BLaER1 (cell line): ENCODE measurements at regions not wholly inside any gene's neighbourhood (a gene's known extent, or its start where the extent isn't known, plus 50 kb on each side); places are given as distances from the start of the nearest gene placed in this dataset.
"Not testable (repeated sequence)": the region's sequence is repeated elsewhere in the genome, so short reads cannot be mapped to it uniquely, and the experiment has no call there.

Experiments used
- H3K27ac ChIP-seq: shearing (Covaris generic); formaldehyde crosslinking; 2 replicates; pipeline ENCODE4 v1.8.1; 2022
- H3K27me3 ChIP-seq: shearing (Covaris generic); formaldehyde crosslinking; 2 replicates; pipeline ENCODE4 v1.8.1; 2022
- H3K36me3 ChIP-seq: shearing (Covaris generic); formaldehyde crosslinking; 2 replicates; pipeline ENCODE4 v1.8.1; 2022
- H3K4me1 ChIP-seq: shearing (Covaris generic); formaldehyde crosslinking; 2 replicates; pipeline ENCODE4 v1.8.1; 2022
- H3K4me2 ChIP-seq: shearing (Covaris generic); formaldehyde crosslinking; 2 replicates; pipeline ENCODE4 v1.8.1; 2022
- H3K4me3 ChIP-seq: shearing (Covaris generic); formaldehyde crosslinking; 2 replicates; pipeline ENCODE4 v1.8.1; 2022
- H3K9ac ChIP-seq: shearing (Covaris generic); formaldehyde crosslinking; 2 replicates; pipeline ENCODE4 v1.8.1; 2022
- H3K9me3 ChIP-seq: shearing (Covaris generic); formaldehyde crosslinking; 2 replicates; pipeline ENCODE4 v1.8.1; 2022
- H4K20me1 ChIP-seq: shearing (Covaris generic); formaldehyde crosslinking; 2 replicates; pipeline ENCODE4 v1.8.1; 2022
- Cebpa-rat ChIP-seq: shearing (Covaris generic); IDR thresholded peaks from 2 replicates; pipeline ENCODE4 v1.8.1; 2022

DNA sequence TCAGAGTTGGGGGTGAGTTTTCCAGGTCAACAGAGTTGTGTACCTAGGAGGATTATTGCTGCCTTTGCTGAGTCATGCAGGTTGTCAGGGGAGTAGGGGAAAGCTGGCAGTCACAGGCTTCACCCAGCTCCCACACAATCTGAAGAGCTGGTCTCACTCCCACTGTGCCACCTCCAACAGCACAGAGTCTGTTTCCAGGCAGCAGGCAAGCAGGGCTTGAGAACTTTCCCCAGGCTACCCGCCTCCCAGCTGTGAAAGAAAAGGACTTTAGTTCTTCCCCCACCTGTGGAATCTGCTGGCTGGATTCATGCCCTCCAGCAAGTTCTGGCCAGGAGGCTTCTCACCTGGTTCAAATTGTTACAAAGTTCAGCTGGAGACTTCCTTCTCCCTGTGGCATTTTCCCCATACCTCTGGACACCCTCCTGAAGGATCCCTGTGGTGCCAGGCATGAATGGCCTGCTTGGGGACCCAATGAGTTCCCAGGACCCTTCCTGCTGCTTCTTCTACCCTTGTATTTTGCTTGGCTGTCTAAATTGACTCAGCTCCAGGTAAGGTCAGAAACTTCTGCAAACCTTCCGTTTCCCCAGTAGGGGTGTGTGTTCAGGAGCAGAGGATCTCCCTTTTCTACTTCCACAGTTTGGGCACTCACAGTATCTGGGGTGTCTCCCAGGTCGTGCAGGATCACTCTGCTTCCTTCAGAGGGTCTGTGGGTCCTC is 378.1 kb upstream of the MAN1A1 start:
- Histone ChIP-seq H3K27me3 (no peaks in the 10 kb centered on the region), H3K27ac (no peak overlapping the region), H3K36me3 (no peaks in the 10 kb centered on the region), H3K4me1 (no peaks in the 10 kb centered on the region; the same call in 1 of the 2 replicates), H3K9me3 (no peaks in the 10 kb centered on the region), H3K4me2 (no peak overlapping the region), H3K9ac (no peak overlapping the region), H3K4me3 (no peak overlapping the region), H4K20me1 (no peaks in the 10 kb centered on the region)
- TF ChIP-seq Cebpa-rat: no peak

DNA sequence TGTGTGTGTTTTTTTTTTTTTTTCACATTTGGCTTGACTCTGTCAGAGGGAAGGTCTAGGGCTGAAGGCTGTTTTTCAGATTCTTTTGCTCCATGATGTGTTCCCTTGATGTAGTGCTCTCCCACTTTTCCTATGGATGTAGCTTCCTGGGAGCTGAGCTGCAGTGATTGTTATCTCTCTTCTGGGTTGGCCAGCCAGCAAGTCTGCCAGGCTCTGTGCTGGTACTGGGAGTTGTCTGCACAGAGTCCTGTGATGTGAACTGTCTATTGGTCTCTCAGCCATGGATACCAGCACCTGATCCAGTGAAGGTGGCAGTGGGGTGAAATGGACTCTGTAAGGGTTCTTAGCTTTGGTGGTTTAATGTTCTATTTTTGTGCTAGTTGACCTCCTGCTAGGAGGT is 377.4 kb upstream of the MAN1A1 start:
- H3K36me3 ChIP-seq, H3K9ac ChIP-seq, H3K4me1 ChIP-seq, H4K20me1 ChIP-seq, H3K27me3 ChIP-seq, H3K4me2 ChIP-seq, H3K4me3 ChIP-seq, H3K27ac ChIP-seq, H3K9me3 ChIP-seq: not testable (repeated sequence)

GRCh38 chr6:119726086-119726485 is 376.5 kb upstream of the MAN1A1 start:
- no peak overlapping the region for H3K4me2 ChIP-seq
- H3K9ac ChIP-seq: no peak overlapping the region
- no peaks in the 10 kb centered on the region for H3K27me3 ChIP-seq
- H3K36me3 ChIP-seq: no peaks in the 10 kb centered on the region
- no peaks in the 10 kb centered on the region; the same call in 1 of the 2 replicates for H3K4me1 ChIP-seq
- no peak overlapping the region for H3K27ac ChIP-seq
- no peaks in the 10 kb centered on the region for H4K20me1 ChIP-seq
- no peak overlapping the region for H3K4me3 ChIP-seq
- no peaks in the 10 kb centered on the region for H3K9me3 ChIP-seq
- TF ChIP-seq Cebpa-rat: no peak

DNA sequence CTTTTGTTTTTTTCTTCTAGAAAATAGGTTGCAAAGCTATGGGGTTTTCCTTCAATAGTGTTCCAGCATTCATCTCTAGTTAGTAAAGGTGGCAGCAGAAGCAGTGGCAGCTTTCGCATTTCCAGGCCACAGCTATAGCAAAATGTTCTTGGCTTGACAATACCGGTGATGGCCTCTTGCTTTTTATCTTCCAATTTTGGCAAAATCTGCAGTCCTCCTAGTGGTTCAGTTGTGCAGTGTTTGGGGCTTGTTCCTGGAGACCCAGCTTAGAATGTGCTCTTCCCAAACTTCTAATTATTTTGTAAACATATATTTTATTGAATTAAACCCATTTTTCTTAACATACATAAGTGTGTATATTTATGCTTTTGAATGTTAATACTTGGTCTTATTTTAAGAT is 370.6 kb upstream of the MAN1A1 start:
- no peak overlapping the region for H3K27ac ChIP-seq
- TF ChIP-seq Cebpa-rat: no peak
- no peaks in the 10 kb centered on the region for H3K27me3 ChIP-seq
- no peaks in the 10 kb centered on the region for H4K20me1 ChIP-seq
- no peak overlapping the region for H3K9ac ChIP-seq
- H3K9me3 ChIP-seq: no peaks in the 10 kb centered on the region
- H3K4me2 ChIP-seq: no peak overlapping the region
- H3K36me3 ChIP-seq: no peaks in the 10 kb centered on the region
- H3K4me3 ChIP-seq: no peak overlapping the region
- no peaks in the 10 kb centered on the region for H3K4me1 ChIP-seq

- H3K9me3 ChIP-seq: no peaks in the 10 kb centered on the region
- no peaks in the 10 kb centered on the region for H3K36me3 ChIP-seq
- H3K27ac ChIP-seq: no peak overlapping the region
- H3K27me3 ChIP-seq: no peaks in the 10 kb centered on the region
- no peak overlapping the region for H3K4me3 ChIP-seq
- TF ChIP-seq Cebpa-rat: no peak
- no peaks in the 10 kb centered on the region for H4K20me1 ChIP-seq
- no peak overlapping the region for H3K9ac ChIP-seq
- no peaks in the 10 kb centered on the region for H3K4me1 ChIP-seq
- no peak overlapping the region for H3K4me2 ChIP-seq
Measured at GRCh38 chr6:119717942-119718341, 368.4 kb upstream of the MAN1A1 start.

- Histone ChIP-seq H3K36me3 (no peaks in the 10 kb centered on the region), H4K20me1 (no peaks in the 10 kb centered on the region), H3K27me3 (no peaks in the 10 kb centered on the region), H3K4me2 (no peak overlapping the region), H3K9me3 (no peaks in the 10 kb centered on the region), H3K4me3 (no peak overlapping the region), H3K27ac (no peak overlapping the region), H3K9ac (no peak overlapping the region), H3K4me1 (no peaks in the 10 kb centered on the region)
- no peak for TF ChIP-seq Cebpa-rat
Measured at GRCh38 chr6:119716668-119717270, 367.2 kb upstream of the MAN1A1 start.

DNA sequence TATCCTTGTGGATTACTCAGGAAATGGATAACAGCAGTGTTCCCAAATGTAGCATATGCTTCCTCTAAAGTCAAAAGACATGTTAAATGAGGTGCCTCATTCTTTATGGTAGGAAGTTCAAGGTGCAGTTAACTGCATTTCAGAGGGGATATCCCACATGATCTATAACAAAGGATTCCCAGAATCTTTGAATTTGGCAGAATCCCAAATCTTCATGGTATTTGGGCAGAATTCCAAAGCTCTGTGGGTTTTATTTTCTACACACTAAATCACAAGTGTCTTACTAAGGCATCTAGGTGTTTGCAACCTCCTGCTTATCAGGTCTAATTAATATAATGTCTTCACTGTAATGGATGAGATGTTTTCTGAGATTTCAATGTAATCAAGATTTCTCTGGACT is 364.3 kb upstream of the MAN1A1 start:
- Histone ChIP-seq H4K20me1 (no peaks in the 10 kb centered on the region), H3K36me3 (no peaks in the 10 kb centered on the region), H3K9me3 (no peaks in the 10 kb centered on the region), H3K4me1 (no peaks in the 10 kb centered on the region), H3K9ac (no peak overlapping the region), H3K4me2 (no peak overlapping the region), H3K27me3 (no peaks in the 10 kb centered on the region), H3K27ac (no peak overlapping the region), H3K4me3 (no peak overlapping the region)
- TF ChIP-seq Cebpa-rat: no peak

GRCh38 chr6:119686644-119687043 is 337.1 kb upstream of the MAN1A1 start:
- no peak for TF ChIP-seq Cebpa-rat

GRCh38 chr6:119686240-119686639 is 336.7 kb upstream of the MAN1A1 start:
- no peaks in the 10 kb centered on the region for H4K20me1 ChIP-seq
- H3K4me2 ChIP-seq: no peak overlapping the region
- no peak for TF ChIP-seq Cebpa-rat
- H3K27me3 ChIP-seq: no peaks in the 10 kb centered on the region
- no peak overlapping the region for H3K4me3 ChIP-seq
- no peaks in the 10 kb centered on the region for H3K4me1 ChIP-seq
- no peak overlapping the region for H3K27ac ChIP-seq
- no peaks in the 10 kb centered on the region for H3K36me3 ChIP-seq
- H3K9ac ChIP-seq: no peak overlapping the region
- no peaks in the 10 kb centered on the region for H3K9me3 ChIP-seq

More at GRCh38 chr6:119686644-119687043, 337.1 kb upstream of the MAN1A1 start:
- H3K4me1 ChIP-seq: no peaks in the 10 kb centered on the region
- H3K4me3 ChIP-seq: no peak overlapping the region
- H3K9me3 ChIP-seq: no peaks in the 10 kb centered on the region
- H3K27me3 ChIP-seq: no peaks in the 10 kb centered on the region
- H3K36me3 ChIP-seq: no peaks in the 10 kb centered on the region
- no peaks in the 10 kb centered on the region for H4K20me1 ChIP-seq
- no peak overlapping the region for H3K9ac ChIP-seq
- H3K4me2 ChIP-seq: no peak overlapping the region
- H3K27ac ChIP-seq: no peak overlapping the region

DNA sequence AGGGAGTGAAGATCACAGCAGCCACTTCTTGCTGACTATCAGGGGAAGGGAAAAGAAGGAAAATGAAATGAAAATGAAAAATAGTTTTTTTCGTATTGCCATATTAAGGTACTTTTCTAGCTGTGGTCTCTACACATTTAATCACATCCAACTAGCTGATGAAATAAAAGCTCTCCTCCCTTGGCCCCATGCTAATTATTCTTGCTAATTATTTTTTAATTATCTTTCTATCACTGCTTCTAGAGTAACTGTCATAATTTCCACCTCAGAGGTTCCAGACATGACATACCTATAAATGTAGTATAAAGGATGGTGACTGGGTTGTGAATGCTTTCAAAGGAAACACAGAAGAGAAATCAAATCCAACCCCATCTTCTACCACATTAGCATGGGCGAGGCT is 334.1 kb upstream of the MAN1A1 start:
- no peaks in the 10 kb centered on the region for H3K27me3 ChIP-seq
- no peak overlapping the region for H3K27ac ChIP-seq
- no peaks in the 10 kb centered on the region for H4K20me1 ChIP-seq
- H3K9ac ChIP-seq: no peak overlapping the region
- H3K4me2 ChIP-seq: no peak overlapping the region
- no peaks in the 10 kb centered on the region for H3K9me3 ChIP-seq
- H3K4me1 ChIP-seq: no peaks in the 10 kb centered on the region
- H3K36me3 ChIP-seq: no peaks in the 10 kb centered on the region
- H3K4me3 ChIP-seq: no peak overlapping the region
- TF ChIP-seq Cebpa-rat: no peak
